ENCODE measurements at regions not wholly inside any gene's neighbourhood (a gene's known extent, or its start where the extent isn't known, plus 50 kb on each side); places are given as distances from the start of the nearest gene placed in this dataset.
"Not testable (repeated sequence)": the region's sequence is repeated elsewhere in the genome, so short reads cannot be mapped to it uniquely, and the experiment has no call there.

GRCh38 chr4:187408447-187408846 is 587.1 kb upstream of the ZFP42 start:
- BruUV-seq (replicated peaks); H2AFZ ChIP-seq (replicated peaks; ENCODE audit: low read length, poor library complexity); H3K36me3 ChIP-seq (ENCODE audit: control insufficient read depth, insufficient read depth, low read length); H4K8ac ChIP-seq (ENCODE audit: low read depth in 2 of 2, low read length in 2 of 2); H3K56ac ChIP-seq (ENCODE audit: extremely low read depth, insufficient read depth, low read length); H3K4me1 ChIP-seq (ENCODE audit: control insufficient read depth, insufficient read depth, low read length); H2BK15ac ChIP-seq (ENCODE audit: low read depth, low read length); H3K4ac ChIP-seq (ENCODE audit: low read depth, low read length); intact Hi-C loops (cut with micrococcal nuclease); H3K4me3 ChIP-seq (ENCODE audit: insufficient read depth, low read depth, low read length); H3K18ac ChIP-seq (ENCODE audit: low read depth, low read length); H3K27ac ChIP-seq (ENCODE audit: insufficient read depth, low read length); POLR2A ChIA-PET (ENCODE audit: unreplicated experiment); dilution Hi-C loops (cut with HindIII; ENCODE audit: low sequenced_read_pairs, unreplicated experiment); H3K14ac ChIP-seq (replicated peaks; ENCODE audit: low read depth, low read length); H2AK9ac ChIP-seq (replicated peaks; ENCODE audit: low read depth, low read length, poor library complexity); H3K79me1 ChIP-seq (ENCODE audit: low read depth in 1 of 2, low read length in 2 of 2); CTCF ChIA-PET; H2BK20ac ChIP-seq (ENCODE audit: low read depth, low read length); H3K27me3 ChIP-seq (ENCODE audit: control insufficient read depth, insufficient read depth, low read length); H2BK120ac ChIP-seq (ENCODE audit: low read depth, low read length); H3K9me3 ChIP-seq (ENCODE audit: control insufficient read depth, insufficient read depth, low read length); ATAC-seq (ENCODE audit: low read depth); DNase-seq; H4K5ac ChIP-seq (ENCODE audit: low read depth, low read length); H3K23ac ChIP-seq (ENCODE audit: low read depth, low read length); H2AK5ac ChIP-seq (ENCODE audit: low read depth, low read length); in situ Hi-C loops (cut with MboI; ENCODE audit: low sequenced_read_pairs); H4K91ac ChIP-seq (ENCODE audit: insufficient read depth, low read depth, low read length); H4K20me1 ChIP-seq (ENCODE audit: insufficient read depth, low read length); H3K4me2 ChIP-seq (ENCODE audit: low read depth, low read length); H2BK5ac ChIP-seq (ENCODE audit: low read depth, low read length, poor library complexity, severe bottlenecking); H3K9me1 ChIP-seq (ENCODE audit: insufficient read depth, low read length); H3K9ac ChIP-seq (ENCODE audit: low read depth, low read length): not testable (repeated sequence)
- WGBS, 2 experiments (ENCODE audit: extremely low coverage in 2 of 2, insufficient read length in 1 of 2): 82% methylated on average over 6 of the region's 10 CpGs; no CpG with 5 or more reads in 1 of the 2 experiments
